Fibroblast of the aortic adventitia (primary cell): ENCODE measurements at regions not wholly inside any gene's neighbourhood (a gene's known extent, or its start where the extent isn't known, plus 50 kb on each side); places are given as distances from the start of the nearest gene placed in this dataset.

Source experiments
- DNase-seq: peaks from one replicate; pipeline ENCODE4 v3.0.0-alpha.2; 2010; ENCODE audit warnings: low read depth
- H3K4me3 ChIP-seq: 2 replicates; pipeline ENCODE4 v1.5.1; 2011; ENCODE audit warnings: low read depth, mild to moderate bottlenecking, control low read depth, low read length, moderate library complexity
- TF ChIP-seq, protein P1 (sequence below): IDR thresholded peaks from 2 replicates; pipeline ENCODE4 v1.5.1; 2011; ENCODE audit warnings: mild to moderate bottlenecking, low read length, control low read depth, inconsistent platforms; ENCODE audit not compliant: insufficient read depth

DNA sequence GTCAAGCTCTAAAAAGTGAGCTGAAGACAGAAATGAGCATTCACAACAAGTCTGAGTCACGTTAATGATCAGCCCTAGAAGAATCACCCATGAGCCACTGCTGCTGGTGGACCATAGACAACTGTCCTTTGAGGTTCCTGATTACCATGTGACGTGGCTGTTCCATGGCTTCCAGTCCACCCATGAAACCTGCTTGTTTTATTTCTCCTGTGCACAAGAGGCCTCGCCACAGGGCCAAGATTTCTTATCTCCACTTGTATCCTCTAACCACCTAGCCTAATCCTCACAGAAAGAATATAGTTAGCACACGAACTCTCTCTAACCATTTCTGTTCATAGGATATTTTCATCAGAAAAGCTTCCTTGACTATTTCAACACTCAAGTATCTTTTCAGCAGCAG is 242.7 kb downstream of the MREG start:
- TF ChIP-seq, protein P1, sequence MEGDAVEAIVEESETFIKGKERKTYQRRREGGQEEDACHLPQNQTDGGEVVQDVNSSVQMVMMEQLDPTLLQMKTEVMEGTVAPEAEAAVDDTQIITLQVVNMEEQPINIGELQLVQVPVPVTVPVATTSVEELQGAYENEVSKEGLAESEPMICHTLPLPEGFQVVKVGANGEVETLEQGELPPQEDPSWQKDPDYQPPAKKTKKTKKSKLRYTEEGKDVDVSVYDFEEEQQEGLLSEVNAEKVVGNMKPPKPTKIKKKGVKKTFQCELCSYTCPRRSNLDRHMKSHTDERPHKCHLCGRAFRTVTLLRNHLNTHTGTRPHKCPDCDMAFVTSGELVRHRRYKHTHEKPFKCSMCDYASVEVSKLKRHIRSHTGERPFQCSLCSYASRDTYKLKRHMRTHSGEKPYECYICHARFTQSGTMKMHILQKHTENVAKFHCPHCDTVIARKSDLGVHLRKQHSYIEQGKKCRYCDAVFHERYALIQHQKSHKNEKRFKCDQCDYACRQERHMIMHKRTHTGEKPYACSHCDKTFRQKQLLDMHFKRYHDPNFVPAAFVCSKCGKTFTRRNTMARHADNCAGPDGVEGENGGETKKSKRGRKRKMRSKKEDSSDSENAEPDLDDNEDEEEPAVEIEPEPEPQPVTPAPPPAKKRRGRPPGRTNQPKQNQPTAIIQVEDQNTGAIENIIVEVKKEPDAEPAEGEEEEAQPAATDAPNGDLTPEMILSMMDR, result no peak
- DNase-seq, result no peak
- no peak overlapping the region for H3K4me3 ChIP-seq

DNA sequence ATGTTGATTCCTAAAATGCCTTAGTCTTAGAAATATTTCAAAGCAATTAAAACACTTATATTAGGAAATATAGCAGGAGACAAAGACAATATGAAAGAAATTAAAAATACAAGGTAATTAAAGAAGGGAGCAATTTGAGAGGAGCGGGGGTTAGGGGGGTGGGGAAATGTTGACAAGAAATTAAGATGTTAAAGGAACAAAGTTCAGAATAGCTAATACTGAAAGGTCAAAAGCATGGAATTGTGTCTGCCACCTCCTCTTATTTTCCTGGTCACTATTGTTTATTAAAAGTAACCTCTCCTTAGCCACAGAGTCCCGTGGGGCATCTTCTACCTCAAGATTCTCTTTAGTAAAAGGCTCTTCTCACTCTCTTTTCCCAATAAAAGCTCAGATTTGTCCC is 244.1 kb downstream of the MREG start:
- DNase-seq, result no peak
- H3K4me3 ChIP-seq, result no peak overlapping the region
- TF ChIP-seq, protein P1, result no peak

DNA sequence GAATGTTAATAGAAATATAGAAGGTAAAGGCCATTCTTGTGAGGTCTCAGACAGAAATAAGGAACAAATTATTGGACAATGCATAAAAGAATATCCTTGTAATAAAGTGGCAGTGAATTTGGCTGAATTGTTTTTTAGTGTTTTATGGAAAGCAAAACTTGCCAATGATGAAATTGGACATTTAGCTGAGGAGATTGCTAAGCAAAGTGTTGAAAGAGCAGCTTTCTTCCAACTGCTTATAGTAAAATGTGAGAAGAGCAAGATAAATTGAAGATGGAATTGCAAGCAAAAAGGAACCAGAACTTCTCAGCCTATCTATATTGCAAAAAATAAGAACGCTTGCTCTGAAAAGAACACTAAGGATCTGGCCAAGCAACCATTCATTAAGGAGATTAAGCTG is 245.7 kb downstream of the MREG start:
- no peak overlapping the region for H3K4me3 ChIP-seq
- TF ChIP-seq, protein P1, result no peak
- DNase-seq, result no peak

DNA sequence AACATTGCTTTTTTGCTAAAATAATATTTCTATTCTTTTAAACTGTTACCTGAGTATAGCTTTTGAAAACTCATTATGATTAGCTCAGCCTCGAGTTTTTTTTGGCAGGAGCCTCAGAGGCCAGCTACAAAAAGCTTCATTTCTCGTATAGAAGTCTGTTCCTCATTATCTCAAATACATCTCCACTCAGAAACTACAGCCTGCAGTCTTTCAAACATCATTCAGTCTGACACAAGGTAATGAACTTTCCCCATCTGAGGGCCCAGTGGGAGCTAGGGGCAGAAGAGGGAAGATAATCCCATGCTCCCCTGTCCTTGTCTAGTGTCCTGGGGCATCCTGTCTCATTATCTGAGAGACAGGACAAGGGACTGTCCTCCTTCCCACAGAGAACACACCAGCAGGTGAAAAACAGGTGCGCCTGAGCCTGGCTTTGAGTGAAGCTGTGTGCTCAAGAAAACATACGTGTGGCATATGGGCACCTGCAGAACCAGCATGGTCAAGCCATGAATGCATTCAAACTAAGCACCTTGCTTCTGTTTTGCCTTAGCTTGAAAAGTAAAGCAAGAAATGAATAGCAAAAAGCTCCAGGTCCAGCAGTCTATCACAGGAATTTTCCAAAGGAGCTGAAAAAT is 247.5 kb downstream of the MREG start:
- TF ChIP-seq, protein P1, result no peak
- no peak overlapping the region for H3K4me3 ChIP-seq
- DNase-seq, result no peak

DNA sequence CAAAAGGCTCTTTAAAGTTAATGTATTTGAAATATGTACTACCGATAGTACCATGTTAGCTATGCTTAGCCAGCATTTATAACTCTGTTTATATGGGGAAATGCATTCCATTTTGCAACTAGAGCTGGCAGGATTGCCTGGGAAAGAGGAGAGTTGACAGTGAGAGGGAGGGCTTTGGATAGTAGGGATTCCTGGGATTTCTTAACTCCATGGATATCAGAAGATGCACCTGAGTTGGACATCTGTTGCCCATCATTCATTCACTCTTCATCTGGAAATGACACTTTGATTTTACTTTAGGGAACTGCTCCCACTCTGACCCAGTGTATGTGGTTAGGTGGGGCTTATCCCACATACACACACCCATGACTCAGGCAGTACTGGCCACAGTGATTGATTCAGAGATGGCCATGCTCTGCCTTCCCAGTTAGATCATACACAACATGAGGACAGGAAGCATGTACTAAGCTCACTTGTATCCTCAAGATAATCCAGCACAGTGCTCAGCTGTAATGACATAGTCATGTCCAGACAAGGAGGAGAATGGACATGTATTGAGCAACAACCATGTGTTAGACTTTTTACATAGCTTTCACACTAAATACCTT is 248.8 kb downstream of the MREG start:
- DNase-seq, result peak; percentile 70
- H3K4me3 ChIP-seq, result no peak overlapping the region
- TF ChIP-seq, protein P1, result no peak

DNA sequence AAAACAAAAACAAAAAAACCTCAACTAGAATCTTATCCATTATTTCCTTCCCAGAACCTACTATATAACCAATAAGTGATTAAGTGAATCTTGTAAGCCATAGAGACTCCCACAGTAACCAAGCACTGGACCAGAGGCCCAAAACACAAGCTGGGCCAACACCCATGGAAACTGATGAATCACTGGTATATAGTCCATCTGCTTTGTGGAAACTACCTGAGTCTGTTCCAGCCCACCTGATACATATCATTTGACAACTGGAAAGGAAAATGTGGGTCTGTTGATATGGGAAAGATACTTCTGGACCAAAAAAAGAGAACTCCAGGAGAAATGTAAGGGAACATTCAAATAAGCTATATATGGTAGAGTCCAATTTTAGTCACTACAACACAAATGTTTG is 252.8 kb downstream of the MREG start:
- peak; percentile 71 for DNase-seq
- no peak overlapping the region for H3K4me3 ChIP-seq
- TF ChIP-seq, protein P1, result no peak

DNA sequence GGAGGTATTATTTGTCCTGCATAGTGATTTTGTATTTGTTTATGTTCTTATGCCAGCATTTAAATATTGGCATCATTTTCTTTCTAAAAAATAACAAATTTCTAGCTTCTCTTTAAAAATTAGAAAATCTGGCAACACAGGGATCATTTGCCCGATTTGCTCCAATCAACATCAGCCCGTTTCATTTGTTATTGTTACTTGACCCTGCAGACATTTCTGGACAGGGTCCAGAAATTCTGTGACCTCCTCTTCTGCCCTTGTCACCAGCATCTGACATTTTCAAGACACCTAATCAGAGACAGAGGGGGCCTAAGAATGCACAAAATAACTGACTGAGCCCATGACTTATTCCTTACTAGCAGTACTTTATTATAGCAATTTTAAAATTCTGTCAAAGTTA is 253.3 kb downstream of the MREG start:
- DNase-seq, result no peak
- no peak overlapping the region for H3K4me3 ChIP-seq
- TF ChIP-seq, protein P1, result no peak
